GM19240 (cell line): ENCODE measurements at regions not wholly inside any gene's neighbourhood (a gene's known extent, or its start where the extent isn't known, plus 50 kb on each side); places are given as distances from the start of the nearest gene placed in this dataset.
A peak's percentile ranks its signal among the peaks of the same experiment; 100 is the strongest.

Experiments used
- DNase-seq: peaks from one replicate; pipeline ENCODE4 v3.0.0; 2011; ENCODE audit warnings: low spot score; ENCODE audit not compliant: insufficient read length

DNA sequence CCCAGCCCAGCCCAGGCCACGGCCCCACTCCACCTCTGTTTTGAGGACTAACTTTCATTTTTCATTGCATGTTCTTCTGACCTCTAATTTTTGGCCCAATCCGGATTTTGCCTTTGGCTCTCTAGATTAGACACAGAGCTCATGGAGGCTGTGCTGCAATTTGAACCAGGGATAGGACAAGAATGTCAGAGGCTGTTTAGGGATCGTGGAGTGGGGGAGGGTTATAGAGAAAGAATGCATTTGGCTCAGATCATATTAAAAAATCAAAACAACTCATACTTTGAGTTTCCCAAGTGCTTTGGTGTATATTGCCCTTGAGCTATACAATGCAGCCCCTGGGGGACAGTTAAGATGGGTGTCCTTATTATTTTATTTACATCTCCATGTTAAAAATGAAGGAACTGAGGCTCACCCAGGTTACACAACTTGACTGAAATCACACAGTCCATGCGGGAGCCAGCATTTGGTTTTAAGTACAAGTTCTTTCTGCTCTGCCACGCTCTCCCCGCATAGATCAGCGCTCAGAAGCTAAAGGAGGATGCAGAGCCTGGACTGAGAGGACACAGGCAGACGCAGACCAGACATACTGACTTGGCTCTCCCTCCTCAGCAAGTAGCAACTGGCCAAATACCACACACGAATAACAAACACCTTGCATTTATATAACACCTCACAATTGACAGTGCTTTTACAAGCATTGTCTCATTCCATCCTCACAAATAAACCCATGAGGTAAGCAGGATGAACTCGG lies 126.4 kb upstream of the RAI14 start:
- no peak for DNase-seq

DNA sequence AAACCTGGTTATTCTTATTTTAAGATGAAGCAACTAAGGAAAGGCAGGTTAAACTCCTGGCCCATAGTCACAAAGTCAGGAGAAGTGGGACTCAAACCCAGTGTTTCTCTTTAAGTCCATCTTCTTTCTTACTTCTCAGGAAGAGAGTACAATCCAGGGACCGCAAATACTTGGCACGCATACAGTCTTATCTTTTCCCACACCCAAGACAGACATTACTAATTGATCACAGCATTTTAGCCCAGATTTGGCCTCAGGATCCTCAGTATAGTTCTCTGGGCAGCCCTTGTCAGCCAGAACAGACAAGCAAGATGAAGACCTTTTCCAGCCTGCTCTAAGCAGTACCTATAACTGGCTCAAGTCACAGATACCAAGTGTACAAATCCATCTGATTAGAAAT lies 125.5 kb upstream of the RAI14 start:
- no peak for DNase-seq

DNA sequence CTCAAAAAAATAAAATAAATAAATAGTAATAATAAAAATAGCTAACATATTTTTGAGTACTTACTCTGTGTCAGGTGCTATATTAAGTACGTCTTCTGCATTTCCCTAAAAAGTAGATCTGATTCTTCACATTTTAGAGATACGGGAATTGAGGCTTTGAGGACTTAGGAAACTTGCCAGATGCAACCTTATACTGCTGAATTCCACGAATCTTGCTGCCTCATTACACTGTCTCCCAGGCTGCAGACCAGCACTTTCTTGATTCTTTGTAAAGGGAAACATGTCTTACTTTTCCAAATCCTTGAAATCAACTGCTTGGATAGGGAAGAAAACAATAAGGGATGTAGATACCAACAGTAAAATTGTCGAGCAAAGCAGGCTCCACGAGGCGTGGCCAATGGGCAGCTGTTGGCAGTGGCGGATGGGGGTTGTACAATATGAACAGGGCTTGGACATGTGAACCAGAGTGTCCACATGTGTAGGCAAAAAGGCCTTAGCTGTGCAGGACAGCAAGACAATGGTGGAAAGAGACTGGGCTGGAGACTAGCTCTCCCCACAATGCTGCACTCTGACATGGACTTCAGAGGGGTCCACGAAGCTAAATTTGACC lies 124.3 kb upstream of the RAI14 start:
- DNase-seq = no peak

DNA sequence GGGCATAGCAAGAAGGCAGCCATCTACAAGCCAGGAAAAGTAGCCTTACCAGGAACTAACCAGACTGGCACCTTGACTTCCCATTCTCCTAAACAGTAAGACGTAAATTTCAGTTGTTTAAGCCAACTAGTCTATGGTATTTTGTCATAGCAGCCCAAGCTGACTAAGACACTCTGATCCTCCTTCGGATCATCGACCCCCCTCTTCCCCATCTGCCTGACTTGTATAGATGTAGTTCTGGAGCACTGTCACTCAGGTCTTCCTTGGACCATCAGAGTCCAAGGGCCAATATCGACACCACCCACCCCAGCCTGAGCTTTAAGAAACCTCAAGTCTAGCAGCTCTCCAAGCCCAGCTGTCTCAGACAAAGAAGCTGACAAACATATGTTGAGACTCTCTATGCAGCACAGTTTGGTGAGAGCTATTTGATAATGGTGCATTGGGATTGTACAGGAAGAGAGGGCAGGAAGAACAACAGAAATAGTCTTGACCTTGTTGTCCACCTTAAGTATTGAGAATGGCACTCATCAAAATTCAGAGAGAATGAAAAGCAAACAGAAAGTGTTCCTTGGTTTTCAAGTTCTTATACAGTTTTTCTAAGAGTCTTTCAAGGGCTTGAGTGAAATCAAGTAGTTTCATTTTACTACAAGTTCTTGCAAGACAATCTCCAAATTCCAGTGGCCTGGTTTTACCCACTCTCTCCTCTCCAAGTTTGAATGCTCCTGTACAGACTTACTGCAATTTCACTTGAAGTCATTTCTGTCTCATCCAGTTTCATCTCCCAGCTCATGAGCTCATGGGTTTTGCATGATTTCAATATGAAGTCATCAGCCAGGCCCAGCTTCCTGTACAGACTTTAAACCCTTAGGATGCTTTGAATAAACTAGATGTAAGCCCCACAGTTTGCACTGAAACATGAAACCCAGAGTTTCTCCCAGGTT lies 122.3 kb upstream of the RAI14 start:
- DNase-seq = peak; percentile 10

DNA sequence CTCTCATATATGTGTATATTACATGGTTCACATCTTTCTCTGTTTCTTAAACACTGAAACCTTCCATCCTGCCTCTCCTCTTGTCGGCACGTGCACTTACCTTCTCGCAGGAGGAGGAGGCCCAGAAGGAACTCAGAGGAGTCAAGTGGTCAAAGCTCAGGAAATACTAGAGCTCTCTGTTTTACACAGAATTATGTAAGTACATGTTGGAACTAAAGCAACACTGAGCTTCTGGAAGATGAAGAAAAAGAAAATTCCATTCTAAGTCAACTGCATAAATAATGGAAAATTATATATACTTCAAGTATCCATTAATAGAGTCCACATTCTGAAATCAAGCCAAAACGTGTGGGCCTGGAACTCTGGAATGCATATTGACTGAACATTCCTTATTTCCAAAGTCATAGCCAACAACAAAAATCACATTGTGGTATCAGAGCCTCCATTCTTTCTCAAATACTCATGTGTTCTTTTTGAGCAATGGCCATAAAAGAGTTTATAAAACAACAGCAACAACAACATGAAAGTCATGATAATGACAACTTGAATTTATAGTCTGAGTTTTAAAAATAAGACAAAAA lies 121.5 kb upstream of the RAI14 start:
- no peak for DNase-seq

DNA sequence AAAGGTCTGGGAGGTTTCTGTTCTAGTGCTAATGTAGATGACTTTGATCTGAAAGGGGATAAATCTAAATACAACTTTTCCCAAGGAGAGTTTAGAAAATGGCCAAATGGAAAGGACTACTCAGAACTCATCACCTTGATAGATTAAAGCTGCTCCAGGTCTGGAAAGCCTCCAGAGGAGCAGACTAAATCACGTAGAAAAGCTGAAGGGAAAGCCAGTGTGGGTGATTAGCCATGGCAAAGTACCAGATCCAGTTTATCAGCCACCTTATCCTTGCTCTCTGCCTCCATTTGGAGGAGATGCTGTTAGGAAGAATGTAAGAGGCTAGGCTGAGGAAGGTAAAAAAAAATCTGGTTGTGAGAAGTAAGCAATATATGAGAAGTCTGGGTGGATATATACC lies 120.7 kb upstream of the RAI14 start:
- DNase-seq = no peak

DNA sequence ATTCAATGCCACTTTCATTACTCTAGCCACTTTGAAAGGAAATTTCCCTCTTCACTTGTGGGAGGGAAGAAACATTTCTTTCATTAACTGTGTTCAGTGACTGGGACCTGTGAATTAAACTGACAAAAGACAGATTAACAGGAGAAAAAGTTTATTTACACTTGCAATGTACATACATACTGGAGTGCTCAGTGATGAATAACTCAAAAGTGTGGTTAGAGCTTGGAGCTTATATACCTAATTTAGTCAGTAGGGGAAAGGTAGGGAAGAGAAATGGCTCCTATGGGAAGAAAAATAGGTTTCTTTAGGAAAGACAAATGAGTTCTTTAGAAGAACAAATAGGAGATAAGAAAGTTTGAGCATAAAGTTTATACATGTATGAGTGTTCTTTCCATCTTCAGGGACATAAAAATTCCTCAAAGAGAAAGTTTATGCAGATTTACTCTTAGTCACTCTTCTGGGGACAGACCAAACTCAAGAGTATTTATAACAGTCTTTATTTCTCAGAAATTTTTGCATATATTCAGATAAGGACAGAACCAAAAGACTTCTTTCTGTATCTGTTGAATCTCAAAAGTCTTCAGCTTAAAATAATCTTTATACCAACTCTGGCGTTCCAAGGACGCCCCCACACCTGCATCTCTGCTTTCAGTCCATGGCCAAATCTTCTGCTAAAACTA lies 120.0 kb upstream of the RAI14 start:
- DNase-seq = no peak

DNA sequence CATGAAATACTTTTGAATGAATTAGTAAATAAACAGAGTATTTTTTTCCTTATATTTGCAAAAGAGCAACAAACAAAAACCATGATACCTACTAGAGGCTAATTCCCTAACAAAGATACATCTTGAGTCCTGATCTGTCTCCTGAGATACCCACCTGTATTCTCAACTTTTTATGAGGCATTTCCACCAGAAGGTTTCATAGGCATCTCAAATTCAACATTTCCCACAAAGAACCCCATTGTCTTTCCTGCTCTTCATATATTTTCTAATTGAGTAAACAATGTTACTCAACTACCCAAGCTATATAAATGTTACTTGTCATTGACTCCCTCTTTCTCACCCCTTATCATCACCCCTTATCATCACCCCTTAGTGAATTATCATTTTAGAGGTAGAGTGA lies 119.4 kb upstream of the RAI14 start:
- no peak for DNase-seq

DNA sequence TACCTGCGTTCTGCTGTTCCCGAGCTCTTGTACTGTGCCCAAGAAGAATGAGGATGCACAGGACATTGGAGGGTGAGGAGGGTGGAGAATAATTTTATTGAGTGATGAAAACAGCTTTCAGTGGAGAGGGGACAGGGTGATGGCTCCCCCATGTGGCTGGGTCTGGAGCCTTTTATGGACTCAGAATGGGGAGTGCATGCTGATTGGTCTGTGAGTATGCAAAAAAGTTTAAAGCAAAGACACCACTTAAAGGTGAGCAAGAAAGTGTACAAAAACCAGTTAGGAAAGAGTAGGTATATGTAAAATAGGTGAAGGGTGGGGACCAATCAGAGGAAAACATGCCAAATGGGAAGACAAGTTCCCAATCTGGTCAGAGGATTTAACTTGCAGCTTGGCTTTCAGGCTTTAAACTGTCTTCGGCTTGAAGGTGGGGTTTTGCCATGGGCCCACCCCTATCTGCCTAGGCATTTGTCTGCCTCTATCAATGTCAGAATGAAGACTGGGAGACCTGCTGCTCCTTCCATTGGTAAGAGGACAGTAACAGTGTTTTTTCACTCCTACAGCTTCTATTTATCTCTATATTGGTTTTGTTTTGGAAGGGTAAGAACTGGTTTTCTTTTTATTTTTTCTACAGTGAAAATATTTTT lies 118.0 kb upstream of the RAI14 start:
- no peak for DNase-seq

DNA sequence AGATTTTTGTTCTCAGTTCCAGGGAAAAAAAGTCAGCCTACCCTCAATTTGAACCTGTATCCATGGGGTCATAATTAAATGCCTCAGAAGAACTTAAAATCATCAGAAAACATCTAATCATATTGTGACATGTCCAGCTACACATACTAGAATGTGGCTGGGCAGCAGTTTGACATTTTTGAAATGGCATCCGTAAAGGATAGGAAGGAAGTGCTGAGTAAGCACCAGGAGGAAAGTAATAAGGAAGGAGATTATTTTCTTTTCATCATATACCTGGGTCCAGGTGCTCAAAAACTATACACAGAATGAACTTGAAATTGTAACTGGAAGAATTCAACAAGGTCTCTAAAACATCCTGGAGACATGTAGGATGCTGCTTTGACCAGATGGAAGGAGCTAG lies 116.9 kb upstream of the RAI14 start:
- DNase-seq = no peak

DNA sequence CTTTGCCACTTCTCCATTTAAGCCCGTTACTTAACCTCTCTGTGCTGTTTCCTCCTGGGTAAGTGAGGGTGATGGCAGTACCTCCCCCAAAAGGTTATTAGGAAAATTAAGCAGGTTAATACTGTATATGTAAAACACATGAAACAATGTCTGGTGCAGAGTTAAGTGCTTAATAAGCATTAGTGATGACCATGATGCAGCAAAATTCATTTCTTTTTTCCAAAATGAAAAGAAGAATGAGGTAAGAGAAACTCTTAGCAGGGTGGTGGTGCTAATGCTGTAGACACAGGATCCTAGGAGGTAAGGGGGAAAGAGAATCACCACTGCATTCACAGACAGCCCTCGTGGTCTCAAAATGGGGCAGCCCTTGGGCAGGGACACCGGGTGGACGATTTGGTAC lies 115.1 kb upstream of the RAI14 start:
- DNase-seq = no peak

DNA sequence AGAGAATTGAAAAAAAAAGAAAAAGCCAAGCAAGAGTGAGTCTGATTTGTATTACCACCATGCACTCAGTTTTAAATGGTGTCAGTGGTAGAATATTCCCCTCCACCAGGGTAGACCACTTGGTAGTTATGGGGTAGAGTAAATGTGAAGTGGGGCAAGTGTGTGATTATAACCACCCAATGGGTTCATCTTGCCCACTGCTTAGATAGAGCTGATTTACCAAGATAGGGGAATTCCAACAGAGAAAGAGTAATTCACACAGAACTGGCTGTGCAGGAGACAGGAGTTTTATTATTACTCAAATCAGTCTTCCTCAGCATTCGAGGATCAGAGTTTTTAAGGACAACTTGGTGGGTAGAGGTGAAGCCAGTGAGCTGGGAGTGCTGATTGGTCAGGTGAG lies 113.3 kb upstream of the RAI14 start:
- DNase-seq = no peak

DNA sequence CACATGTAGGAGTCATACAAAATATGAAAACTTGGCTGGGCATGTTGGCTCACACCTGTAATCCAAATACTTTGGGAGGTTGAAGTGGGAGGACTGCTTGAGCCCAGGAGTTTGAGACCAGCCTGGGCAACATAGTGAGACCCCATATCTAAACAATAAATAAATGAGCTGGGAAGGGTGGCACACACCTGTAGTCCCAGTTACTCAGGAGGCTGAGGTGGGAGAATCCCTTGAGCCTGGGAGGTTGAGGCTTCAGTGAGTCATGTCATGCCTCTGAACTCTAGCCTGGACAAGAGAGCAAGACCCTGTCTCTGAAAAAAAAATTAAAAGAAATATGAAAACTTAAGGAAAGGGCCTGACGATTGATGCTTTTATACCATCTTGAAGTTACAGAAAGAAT lies 112.4 kb upstream of the RAI14 start:
- no peak for DNase-seq

DNA sequence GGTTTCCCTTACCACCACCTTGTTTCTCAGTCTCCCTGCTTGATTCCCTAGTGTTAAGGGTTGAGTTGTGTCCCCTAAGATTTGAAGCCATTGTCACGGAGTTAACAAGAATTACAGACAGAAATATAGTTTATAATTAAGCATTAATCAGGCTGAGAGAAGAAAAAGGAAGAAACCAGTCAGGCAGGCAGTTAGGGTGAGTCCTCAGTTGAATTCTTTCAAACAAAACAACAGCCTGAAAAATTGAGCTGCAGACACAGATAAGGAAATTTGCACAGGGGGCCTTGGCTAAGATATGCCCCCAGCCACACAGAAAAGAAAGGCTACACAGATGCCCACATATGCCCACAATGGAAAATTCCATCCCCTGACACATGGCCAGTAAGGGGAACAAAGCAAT lies 111.7 kb upstream of the RAI14 start:
- DNase-seq = no peak

DNA sequence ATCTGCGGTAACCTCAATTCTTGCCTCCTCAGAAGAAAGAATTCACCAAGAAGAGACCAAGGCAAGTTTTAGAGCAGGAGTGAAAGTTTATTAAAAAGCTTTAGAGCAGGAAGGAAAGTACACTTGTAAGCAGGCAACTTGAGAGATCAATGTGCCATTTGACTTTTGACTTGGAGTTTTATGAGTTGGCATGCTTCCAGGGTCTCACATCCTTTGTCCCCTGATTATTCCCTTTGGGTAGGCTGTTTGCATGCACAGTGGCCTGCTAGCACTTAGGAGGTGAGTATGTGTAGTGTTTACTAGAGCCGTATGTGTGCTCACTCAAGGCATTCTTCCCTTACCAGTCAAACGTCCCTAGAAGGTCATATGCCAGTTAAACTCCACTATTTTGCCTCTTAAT lies 111.0 kb upstream of the RAI14 start:
- DNase-seq = no peak

DNA sequence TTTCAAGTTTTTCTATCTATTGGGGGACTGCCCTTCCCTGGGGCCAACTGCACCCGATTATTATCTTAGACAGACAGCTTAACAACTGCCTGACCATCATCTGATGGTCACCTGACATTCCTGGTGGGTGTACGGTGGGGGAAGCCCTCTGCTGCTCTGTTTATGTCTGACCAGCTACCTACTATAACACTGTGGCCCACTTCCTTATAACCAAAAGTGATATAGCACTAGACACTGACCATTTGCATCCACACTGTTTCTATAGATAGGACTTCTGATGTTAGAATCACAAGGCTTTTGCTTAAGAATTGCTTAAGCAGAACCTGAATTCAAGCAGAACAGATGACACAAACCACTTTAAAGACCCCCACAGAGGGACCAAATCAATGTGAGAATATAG lies 110.5 kb upstream of the RAI14 start:
- no peak for DNase-seq

DNA sequence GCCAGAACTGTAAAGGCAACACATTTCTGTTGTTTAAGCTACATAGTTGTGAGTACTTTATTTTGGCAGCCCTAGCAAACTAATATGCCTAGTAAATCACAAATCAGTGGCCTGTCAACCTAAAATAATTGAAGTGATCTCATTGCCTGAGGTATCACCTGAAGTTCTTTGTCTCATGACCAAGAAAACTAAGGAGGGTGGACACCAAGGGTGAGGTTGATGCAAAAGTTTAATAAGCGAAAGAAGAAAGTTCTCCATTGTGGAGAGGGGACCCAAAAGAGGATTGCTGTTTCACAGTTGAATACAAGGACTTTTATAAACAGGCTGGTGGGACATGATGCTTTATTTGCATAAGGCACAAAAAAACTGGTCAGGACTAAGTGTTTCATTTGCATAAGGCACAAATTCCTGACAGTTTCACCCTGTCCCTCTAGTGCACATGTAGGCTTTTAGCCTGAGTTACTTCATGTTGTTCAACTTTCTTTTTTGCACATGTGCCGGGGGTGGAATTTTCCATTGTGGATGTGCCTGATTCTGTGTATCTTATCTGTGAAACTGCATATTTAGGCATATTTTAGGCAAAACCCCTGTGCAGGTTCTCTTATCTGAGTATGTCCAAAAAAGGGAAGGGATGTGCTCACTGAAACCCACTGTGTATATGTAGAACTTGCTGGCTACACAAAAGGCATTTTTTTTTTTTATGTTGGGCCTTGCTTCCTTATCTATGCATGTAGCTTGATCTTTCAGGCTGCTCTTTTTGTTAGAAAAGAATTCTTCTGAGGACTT lies 108.6 kb upstream of the RAI14 start:
- DNase-seq = no peak

DNA sequence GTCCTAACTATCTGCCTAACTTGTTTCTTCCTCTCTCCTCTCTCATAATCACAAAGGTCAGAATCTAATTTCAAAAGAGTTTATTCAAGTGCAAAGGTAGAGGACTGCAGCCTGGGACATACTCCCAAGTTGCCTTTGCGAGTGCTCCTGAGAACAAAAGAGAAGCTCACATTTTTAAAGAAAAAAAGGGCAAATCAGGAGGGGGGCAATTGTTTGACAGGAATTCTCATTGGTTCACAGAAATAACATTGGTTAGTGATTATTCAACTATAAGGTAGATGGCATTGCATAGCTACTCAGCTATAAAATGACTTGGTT lies 108.1 kb upstream of the RAI14 start:
- DNase-seq = no peak

DNA sequence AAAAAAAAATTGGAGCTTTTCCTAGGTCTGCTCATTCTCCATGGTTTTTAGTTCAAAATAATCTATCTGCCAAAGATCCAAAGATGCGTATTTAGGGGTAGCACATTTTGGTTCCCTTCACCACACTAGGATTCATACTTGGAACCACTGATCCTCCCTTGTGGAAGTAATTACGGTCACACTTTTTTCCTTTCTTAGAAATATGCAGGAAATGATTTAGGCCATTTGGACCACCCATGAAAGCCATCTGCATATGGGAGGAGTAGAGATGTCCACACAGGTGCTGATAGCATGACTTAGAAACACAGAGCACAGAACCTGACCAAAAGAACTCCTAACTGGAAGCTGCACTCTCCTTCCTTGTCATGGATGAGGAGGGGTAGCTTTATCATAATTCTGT lies 105.9 kb upstream of the RAI14 start:
- no peak for DNase-seq

DNA sequence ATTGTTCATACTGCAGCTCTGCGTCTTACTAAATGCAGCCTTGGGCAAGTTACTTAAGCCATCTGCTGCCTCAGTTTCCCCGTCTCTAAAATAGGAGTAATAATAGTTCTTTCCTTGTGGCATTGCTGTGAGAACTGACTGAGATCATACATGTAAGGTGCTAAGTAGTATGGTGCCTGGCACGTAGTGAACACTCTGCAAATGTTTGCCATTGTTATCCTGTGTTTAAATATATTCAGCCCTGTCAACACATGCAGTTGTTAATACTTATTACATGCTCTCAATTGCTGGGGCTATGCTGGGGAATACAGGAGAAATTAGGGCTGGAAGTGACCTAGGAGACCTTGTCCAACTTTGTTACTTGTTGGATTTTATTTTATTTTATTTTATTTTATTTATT lies 105.2 kb upstream of the RAI14 start:
- no peak for DNase-seq
